HG02981 (cell line): ENCODE measurements at regions not wholly inside any gene's neighbourhood (a gene's known extent, or its start where the extent isn't known, plus 50 kb on each side); places are given as distances from the start of the nearest gene placed in this dataset.

ENCODE experiments used
- ATAC-seq: cut with Tn5 transposase; IDR thresholded peaks from one replicate; pipeline ENCODE4 v1.9.1; 2021; ENCODE audit warnings: mild to moderate bottlenecking, moderate library complexity; ENCODE audit not compliant: unreplicated experiment

GRCh38 chr18:60656553-60656952 lies 284.0 kb upstream of the MC4R start:
- ATAC-seq = no peak

GRCh38 chr18:60662491-60662890 lies 289.9 kb upstream of the MC4R start:
- no peak for ATAC-seq

GRCh38 chr18:60663060-60663989 lies 290.8 kb upstream of the MC4R start:
- ATAC-seq = no peak

- ATAC-seq = no peak
Measured at GRCh38 chr18:60664736-60665135, 292.2 kb upstream of the MC4R start.

- ATAC-seq = no peak
Measured at GRCh38 chr18:60667016-60667415, 294.4 kb upstream of the MC4R start.

- no peak for ATAC-seq
Measured at GRCh38 chr18:60668583-60668982, 296.0 kb upstream of the MC4R start.

- no peak for ATAC-seq
Measured at GRCh38 chr18:60669938-60670337, 297.4 kb upstream of the MC4R start.

- ATAC-seq = no peak
Measured at GRCh38 chr18:60671021-60671420, 298.4 kb upstream of the MC4R start.

GRCh38 chr18:60675126-60675525 lies 302.6 kb upstream of the MC4R start:
- no peak for ATAC-seq

- no peak for ATAC-seq
Measured at GRCh38 chr18:60675801-60676200, 303.2 kb upstream of the MC4R start.

- ATAC-seq = no peak
Measured at GRCh38 chr18:60676815-60677214, 304.2 kb upstream of the MC4R start.

GRCh38 chr18:60684843-60685513 lies 312.4 kb upstream of the MC4R start:
- ATAC-seq = no peak

GRCh38 chr18:60686142-60686541 lies 313.6 kb upstream of the MC4R start:
- ATAC-seq = no peak

GRCh38 chr18:60691061-60691460 lies 318.5 kb upstream of the MC4R start:
- ATAC-seq = no peak

- no peak for ATAC-seq
Measured at GRCh38 chr18:60693426-60693825, 320.9 kb upstream of the MC4R start.

- ATAC-seq = no peak
Measured at GRCh38 chr18:60698901-60699300, 326.3 kb upstream of the MC4R start.

GRCh38 chr18:60722742-60723141 lies 350.2 kb upstream of the MC4R start:
- ATAC-seq = no peak

GRCh38 chr18:60732143-60732542 lies 359.6 kb upstream of the MC4R start:
- ATAC-seq = no peak

GRCh38 chr18:60739212-60739611 lies 366.6 kb upstream of the MC4R start:
- ATAC-seq = no peak

GRCh38 chr18:60740313-60740712 lies 367.7 kb upstream of the MC4R start:
- no peak for ATAC-seq

- no peak for ATAC-seq
Measured at GRCh38 chr18:60746491-60746890, 373.9 kb upstream of the MC4R start.

- ATAC-seq = no peak
Measured at GRCh38 chr18:60746919-60747318, 374.3 kb upstream of the MC4R start.
